ENCODE measurements at regions not wholly inside any gene's neighbourhood (a gene's known extent, or its start where the extent isn't known, plus 50 kb on each side); places are given as distances from the start of the nearest gene placed in this dataset.

DNA sequence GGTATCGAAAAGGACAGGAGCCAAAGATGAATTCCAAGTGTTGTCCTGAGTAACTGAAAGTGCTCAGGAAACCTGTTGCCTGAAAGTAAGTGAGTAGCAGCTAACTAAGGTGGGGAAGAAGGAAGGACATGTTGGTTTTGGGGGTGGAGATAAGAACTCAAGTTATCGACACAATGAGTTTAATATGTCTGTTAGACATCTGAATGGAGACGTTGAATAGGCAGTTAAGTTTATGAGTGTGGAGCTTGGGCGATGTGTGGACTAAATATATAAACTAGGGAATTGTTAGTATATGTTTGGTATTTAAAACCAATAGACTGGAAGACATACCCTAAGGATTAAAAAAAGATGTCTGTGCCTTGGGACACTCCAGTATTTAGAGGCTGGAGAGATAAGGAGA lies 82.7 kb upstream of the ASIC2 start:
- H2AFZ ChIP-seq (ENCODE audit: low read depth, low read length), result no peak overlapping the region
- H3K4me2 ChIP-seq (ENCODE audit: insufficient read depth, low read length), result no peak overlapping the region
- no peaks in the 10 kb centered on the region for H3K9me1 ChIP-seq (replicated peaks; ENCODE audit: control insufficient read depth, extremely low read depth, insufficient read depth, low read length)
- POLR2A ChIA-PET, result no interaction called here
- H3K27ac ChIP-seq (ENCODE audit: insufficient read depth, low read depth, low read length), result no peak overlapping the region
- FAIRE-seq (no peak), DNase-seq (ENCODE audit: low read depth, low spot score) (no peak)
- H3K79me2 ChIP-seq (ENCODE audit: control insufficient read depth, insufficient read depth, low read length), result no peaks in the 10 kb centered on the region
- BruUV-seq (replicated peaks), result no TSS peak
- intact Hi-C loops (cut with micrococcal nuclease), result no loop called here
- dilution Hi-C loops (cut with MboI; ENCODE audit: extremely low pct_ligation_motif_present, low sequenced_read_pairs), result no loop called here
- no peaks in the 10 kb centered on the region for H4K20me1 ChIP-seq (replicated peaks; ENCODE audit: control insufficient read depth, extremely low read depth, insufficient read depth, low read length)
- no peak overlapping the region for H3K9ac ChIP-seq (replicated peaks; ENCODE audit: extremely low read depth, insufficient read depth, low read length)
- no peaks in the 10 kb centered on the region for H3K4me1 ChIP-seq (ENCODE audit: control insufficient read depth, extremely low read depth, insufficient read depth, low read length)
- TF ChIP-seq POLR2AphosphoS5 (IDR thresholded peaks at IDR 0.05; ENCODE audit: insufficient read depth, low read depth, low read length), result no peak
- no peak for TF ChIP-seq GATA2 (IDR thresholded peaks at IDR 0.05; ENCODE audit: insufficient read depth, insufficient read length, low read depth, low read length)
- TF ChIP-seq POLR2A (IDR thresholded peaks at IDR 0.05; ENCODE audit: low read depth, low read length), result no peak
- TF ChIP-seq, protein P1, sequence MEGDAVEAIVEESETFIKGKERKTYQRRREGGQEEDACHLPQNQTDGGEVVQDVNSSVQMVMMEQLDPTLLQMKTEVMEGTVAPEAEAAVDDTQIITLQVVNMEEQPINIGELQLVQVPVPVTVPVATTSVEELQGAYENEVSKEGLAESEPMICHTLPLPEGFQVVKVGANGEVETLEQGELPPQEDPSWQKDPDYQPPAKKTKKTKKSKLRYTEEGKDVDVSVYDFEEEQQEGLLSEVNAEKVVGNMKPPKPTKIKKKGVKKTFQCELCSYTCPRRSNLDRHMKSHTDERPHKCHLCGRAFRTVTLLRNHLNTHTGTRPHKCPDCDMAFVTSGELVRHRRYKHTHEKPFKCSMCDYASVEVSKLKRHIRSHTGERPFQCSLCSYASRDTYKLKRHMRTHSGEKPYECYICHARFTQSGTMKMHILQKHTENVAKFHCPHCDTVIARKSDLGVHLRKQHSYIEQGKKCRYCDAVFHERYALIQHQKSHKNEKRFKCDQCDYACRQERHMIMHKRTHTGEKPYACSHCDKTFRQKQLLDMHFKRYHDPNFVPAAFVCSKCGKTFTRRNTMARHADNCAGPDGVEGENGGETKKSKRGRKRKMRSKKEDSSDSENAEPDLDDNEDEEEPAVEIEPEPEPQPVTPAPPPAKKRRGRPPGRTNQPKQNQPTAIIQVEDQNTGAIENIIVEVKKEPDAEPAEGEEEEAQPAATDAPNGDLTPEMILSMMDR (IDR thresholded peaks at IDR 0.05; ENCODE audit: extremely low read depth in 1 of 2, insufficient read depth in 1 of 2, low read depth in 1 of 2, low read length in 2 of 2), result no peak
- TF ChIP-seq MYC (IDR thresholded peaks at IDR 0.05; ENCODE audit: low read depth, low read length), result no peak
- no peak for TF ChIP-seq EZH2 (IDR thresholded peaks at IDR 0.05; ENCODE audit: borderline replicate concordance, low read depth, low read length, severe bottlenecking)
- TF ChIP-seq FOS (IDR thresholded peaks at IDR 0.05; ENCODE audit: borderline replicate concordance, insufficient read depth, low read length), result no peak
- TF ChIP-seq, protein P2, sequence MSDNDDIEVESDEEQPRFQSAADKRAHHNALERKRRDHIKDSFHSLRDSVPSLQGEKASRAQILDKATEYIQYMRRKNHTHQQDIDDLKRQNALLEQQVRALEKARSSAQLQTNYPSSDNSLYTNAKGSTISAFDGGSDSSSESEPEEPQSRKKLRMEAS (IDR thresholded peaks at IDR 0.05; ENCODE audit: insufficient read depth, insufficient read length), result no peak
- no peak for TF ChIP-seq JUN (IDR thresholded peaks at IDR 0.05; ENCODE audit: borderline replicate concordance, insufficient read depth, insufficient read length, low read depth)
- H3K4me3 ChIP-seq (replicated peaks in 1 of 3; ENCODE audit: insufficient read depth in 1 of 3, low read depth in 1 of 3, low read length in 3 of 3), result no peak overlapping the region
- no peaks in the 10 kb centered on the region for H3K9me3 ChIP-seq (replicated peaks; ENCODE audit: control insufficient read depth, insufficient read depth, low read length)
- H3K27me3 ChIP-seq (ENCODE audit: control insufficient read depth in 2 of 2, insufficient read depth in 2 of 2, low read length in 2 of 2), result no peaks in the 10 kb centered on the region
- CTCF ChIA-PET, result no interaction called here
- H3K36me3 ChIP-seq (ENCODE audit: control insufficient read depth in 2 of 2, extremely low read depth in 1 of 2, insufficient read depth in 2 of 2, low read length in 2 of 2), result no peaks in the 10 kb centered on the region

All from endothelial cell of umbilical vein (primary cell).